ENCODE measurements at regions not wholly inside any gene's neighbourhood (a gene's known extent, or its start where the extent isn't known, plus 50 kb on each side); places are given as distances from the start of the nearest gene placed in this dataset.

GRCh38 chr9:82531795-82532194 lies 531.1 kb downstream of the RASEF start:
- TF ChIP-seq CTCF (conservative IDR thresholded peaks at IDR 0.05; ENCODE audit: low read length) (no peak), EZH2phosphoT487 (IDR thresholded peaks at IDR 0.05; ENCODE audit: borderline replicate concordance) (no peak)

Measured in Loucy (cell line).